HG02763 (cell line): ENCODE measurements at regions not wholly inside any gene's neighbourhood (a gene's known extent, or its start where the extent isn't known, plus 50 kb on each side); places are given as distances from the start of the nearest gene placed in this dataset.

Source experiments
- ATAC-seq: cut with Tn5 transposase; IDR thresholded peaks from one replicate; pipeline ENCODE4 v1.9.1; 2021; ENCODE audit warnings: mild to moderate bottlenecking, moderate library complexity; ENCODE audit not compliant: unreplicated experiment

DNA sequence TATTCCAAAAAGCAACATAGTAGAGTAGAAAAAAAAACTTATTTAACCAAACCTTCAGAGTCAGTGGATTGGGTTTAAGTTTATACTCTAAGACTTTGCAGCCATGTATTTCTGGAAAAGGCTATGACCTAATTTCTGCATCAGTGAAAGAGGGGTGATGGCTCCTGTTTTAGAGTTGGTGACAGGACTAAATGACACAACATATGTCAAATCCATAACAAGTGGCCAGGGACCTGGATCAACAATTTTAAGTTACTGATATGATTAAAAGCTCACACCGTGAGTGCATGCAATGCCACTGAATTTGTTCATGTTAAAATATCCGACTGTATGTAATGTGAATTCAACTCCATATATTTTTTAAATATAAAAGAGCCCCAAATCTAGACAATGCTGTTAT, 390.6 kb downstream of the TNS3 start:
- ATAC-seq: no peak

DNA sequence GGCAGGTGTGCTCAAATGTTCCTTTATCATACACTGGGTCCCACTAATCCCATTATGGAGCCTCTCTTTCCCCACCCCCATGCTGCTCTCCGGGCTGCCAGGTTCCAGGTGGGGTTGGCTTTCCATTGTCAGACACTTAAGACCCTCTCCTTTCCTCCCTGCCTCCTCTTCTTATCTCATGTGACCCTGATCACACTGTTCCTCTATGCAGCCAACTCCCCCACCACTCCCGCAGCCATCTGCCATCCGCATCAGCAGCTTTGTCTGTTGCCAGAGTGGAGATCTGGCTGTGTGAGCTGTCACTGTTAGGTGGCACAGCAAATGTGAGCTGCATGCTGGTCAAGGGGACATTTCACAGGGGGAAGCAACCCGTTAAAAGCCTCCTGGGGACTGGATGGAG, 391.4 kb downstream of the TNS3 start:
- no peak for ATAC-seq

DNA sequence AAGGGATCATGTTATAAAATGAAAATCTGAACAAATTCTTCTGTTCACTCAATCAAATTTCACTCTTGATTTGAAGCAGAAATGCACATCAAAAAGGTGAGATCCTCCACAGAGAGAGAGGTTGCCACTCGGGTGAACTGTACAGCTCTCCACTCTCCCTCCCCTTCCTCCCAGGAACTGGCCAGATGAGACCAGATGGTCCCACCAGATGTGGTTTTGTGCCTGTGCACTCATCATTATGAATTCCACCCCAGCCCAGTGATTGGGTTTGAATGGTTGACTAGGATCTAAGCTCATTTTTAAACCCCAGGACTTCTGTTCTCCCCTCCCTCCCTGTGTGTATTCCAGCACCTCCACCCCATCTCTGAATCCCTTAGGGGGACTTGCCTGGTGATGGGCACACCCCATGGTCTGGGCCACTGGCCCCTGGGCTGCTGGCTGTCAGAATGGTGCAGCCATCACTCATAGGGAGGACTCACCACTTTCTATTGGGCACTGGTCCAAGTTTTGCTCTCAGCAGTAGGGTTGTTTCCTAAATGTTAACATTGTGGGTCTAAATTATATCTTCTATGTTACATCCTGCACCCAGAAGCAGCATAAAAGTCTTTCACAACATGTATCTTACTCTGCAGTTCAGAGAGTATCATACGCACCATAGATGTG, 393.1 kb downstream of the TNS3 start:
- ATAC-seq: no peak

DNA sequence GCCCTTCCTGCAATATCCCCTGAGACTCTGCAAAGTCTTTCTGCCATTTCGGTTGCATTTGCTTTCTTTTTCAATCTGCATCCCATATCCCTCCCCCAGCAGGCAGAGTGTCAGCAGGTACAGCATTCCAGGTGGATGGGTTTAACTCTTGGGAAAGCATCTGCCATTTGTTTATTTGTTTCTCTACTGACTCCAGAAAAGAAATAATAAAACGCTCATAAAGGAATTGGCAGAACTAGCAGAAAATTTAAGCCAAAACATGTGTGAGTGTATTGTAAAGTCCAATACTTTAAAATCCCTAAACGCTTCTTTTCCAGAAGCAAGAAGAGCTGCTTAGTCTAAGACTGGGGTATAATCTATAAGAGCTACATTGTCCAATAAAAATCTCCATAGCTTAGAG, 393.8 kb downstream of the TNS3 start:
- ATAC-seq: no peak

DNA sequence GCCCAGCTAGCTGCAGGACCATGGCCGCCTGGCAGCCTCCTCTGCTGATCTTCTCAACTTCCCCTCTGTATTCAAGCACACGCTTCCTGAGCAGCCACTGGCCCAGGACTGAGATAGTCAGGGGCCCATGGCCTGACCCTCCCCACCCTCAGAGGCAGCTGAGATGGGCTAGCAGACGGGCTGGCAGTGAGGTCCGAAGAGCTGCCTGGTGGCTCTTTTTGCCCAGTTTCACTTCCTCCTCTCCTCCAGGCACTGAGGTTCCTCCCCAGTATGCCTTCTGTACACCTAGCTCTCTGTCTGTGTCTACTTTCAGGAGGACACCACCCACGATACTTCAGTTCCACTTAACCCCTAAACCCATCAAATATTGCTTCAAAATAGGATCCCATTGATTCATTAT, 395.6 kb downstream of the TNS3 start:
- peak; percentile 94 for ATAC-seq

DNA sequence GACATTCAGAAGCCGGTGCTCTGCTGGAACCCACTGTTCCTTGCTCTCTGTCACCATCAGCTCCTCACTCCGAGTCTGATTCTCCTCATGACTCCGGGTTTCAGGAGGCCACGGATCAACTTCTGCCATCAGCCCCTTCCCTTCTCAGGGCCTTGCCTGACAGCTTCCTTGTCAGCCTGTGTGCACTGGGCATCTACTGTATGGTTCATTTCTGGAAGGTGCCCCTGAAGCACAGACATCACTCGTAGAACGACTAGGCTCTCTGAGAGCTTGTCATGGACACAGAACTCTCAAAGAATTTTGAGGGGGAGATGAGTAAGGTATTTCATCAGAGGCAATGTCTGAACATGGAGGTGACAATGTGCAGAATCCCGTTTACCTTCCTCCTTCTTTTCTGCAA, 396.1 kb downstream of the TNS3 start:
- ATAC-seq: no peak

DNA sequence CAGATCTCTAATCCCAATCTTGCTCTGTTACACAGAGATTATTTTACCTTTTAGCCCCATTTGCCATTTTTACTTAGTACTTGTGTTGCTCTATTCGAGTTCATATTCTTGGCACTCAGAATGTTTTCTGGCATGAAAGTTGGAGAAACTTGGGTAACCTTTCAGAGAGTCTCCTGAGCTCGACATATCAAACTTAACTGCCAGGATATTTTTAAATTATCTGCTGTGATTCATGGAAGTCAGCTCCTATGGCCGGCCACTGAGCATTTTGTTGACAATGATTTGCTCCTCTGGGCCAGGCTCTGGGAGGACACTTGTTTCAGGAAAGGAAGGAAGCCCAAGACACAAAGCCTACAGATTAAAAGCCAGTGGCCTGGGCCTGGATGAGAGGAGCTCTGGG, 396.7 kb downstream of the TNS3 start:
- no peak for ATAC-seq

DNA sequence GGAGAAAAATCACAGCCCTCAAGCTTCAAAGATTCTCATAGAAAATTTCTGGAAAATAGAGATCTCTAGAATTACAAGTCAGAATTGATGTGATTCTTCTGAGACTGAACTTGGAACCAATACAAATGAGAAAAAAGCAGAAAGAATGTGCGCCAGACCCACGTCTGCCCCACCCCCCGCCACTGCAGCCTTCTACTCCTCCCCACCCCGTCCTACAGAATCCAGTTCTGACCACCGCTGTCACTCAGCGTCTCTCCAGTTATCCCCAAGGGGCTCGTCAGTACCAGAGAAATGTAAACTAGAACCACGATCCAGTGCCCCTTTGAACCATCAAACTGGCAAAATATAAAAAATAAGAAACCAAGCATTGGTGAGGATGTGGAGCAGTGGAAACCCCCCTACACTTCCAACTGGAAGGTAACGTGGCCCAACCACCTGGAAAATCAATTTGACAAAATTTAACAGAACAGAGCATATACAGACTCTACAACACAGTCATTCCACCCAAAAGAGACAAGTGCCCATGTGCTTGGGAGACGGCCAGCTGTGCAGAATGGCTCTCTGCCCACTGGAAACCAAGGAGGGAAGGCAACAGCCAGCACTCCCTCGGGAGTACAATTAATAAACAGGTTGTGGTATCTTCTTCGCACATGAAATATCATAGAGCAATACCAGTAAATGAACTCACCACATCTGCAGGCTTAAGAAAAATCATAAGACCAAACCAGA, 397.9 kb downstream of the TNS3 start:
- no peak for ATAC-seq

DNA sequence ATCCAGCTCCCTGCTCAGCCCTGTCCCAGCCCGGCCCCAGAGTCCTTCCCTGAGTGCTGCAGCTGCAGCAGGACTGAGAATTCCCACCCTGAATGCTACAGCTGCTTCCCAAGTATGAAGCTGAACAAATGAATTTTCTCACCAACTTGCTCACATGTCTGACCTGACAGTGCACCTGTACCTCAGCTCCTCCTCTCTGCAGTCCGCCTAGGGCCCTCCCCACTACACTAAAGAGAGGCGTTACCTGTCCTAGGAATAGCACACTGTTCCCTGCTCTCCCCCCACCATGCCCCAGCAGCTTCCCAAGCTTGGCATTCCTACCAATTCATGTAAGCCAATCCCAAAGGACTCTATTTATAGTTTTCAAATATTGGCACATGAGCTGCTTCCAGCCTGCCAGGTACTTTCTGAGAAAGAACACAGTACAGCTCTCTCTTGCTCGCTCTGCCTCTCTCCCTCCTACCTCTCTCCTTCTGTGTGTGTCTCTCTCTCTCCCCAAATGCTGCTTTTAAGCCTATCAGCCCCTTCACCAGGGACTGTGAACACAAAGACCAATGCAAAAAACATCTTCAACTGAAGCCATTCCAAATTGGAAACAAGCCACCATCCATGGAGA, 400.1 kb downstream of the TNS3 start:
- ATAC-seq: no peak

DNA sequence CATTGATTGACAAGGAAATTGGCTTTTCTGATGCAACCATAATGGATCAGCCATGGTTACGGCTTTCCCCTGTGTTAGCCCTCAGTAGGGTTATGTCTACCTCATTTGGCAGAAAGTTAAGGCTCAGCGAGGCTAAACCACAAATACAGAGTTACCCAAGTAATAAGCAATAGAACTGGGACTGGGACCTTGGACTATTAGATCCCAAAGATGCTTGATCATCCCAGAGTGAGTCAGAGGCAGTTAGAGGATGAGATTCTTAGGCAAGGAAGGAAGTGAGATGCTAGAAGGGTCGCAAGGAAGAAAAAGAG, 401.4 kb downstream of the TNS3 start:
- no peak for ATAC-seq

DNA sequence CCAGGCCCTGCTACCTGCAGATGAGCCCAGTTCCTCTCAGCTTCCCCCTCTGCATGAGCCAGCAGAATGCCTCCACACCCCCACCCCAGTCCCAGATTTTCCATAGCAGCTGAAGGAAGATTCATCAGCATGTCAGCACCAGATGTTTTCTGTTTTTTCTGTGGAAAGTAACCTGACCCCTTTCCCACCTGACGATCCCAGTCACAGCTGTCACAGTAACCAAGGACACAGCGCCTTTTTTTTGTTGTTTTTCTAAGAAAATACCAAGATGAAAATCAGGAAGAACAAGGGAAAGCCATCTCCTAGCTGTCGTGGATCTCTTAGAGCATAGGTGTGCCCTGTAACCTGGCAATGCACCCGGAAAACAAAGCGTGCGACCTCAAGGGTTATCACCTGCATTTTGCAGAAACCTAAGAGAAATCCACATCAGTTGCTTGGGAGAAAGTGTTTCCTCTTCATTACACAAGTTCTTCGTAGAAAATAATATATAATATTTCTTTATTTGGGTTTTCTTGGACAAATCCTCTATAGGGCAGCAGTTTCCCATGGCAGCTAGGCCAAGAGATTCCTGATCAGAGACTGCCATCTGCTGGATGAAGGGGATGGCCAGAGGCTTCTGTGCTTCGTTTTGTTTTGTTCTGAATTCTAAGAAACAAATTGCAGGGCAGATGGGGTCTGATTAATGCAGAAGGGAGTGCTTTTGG, 401.9 kb downstream of the TNS3 start:
- ATAC-seq: no peak

DNA sequence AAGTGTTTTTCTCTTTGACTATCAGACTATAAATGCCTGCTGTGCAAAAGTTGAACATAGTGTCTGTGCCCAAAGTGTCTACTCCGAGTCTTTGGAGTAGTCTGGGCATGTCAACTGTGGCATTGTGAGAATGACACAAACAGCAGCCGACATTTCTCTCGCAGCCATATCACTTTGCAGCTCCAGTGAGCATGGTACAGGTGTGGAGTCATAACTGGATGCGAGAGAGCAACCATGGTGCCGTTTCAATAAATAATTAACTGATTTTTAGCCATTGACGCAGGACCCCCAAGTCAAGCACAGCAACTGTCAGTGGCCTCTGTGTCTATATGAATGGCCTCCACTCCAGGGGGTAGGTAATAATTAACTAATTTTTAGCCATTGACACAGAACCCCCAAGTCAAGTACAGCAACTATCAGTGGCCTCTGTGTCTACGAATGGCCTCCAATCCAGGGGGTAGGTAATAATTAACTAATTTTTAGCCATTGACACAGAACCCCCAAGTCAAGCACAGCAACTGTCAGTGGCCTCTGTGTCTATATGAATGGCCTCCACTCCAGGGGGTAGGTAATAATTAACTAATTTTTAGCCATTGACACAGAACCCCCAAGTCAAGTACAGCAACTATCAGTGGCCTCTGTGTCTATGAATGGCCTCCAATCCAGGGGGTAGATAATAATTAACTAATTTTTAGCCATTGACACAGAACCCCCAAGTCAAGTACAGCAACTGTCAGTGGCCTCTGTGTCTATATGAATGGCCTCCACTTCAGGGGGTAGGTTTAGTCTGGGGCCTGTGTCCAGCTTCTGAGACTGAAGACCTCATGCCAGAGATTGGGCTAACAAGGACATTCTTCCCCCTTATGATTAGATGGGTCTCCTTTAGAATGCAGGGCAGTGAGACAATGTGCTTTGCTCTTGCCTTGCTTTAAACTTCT, 409.0 kb downstream of the TNS3 start:
- peak; percentile 79 for ATAC-seq

DNA sequence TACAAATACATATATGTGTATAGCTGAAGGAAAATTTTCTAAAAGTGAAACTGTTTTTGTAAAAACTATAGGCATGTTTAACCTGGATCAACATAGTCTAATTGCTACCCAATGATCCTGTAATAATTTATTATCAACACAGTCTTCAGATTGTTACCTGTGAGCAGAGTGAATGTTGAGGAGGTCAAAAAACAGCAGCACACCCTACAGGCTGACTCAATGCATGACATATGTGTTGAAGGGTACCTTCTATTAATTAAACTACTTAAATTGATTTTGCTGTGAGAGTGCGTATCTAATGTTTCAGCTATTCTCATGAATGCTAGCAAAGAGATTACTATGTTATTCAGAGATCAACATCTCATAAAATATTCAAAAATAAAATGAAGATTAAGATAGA, 411.4 kb downstream of the TNS3 start:
- ATAC-seq: no peak

DNA sequence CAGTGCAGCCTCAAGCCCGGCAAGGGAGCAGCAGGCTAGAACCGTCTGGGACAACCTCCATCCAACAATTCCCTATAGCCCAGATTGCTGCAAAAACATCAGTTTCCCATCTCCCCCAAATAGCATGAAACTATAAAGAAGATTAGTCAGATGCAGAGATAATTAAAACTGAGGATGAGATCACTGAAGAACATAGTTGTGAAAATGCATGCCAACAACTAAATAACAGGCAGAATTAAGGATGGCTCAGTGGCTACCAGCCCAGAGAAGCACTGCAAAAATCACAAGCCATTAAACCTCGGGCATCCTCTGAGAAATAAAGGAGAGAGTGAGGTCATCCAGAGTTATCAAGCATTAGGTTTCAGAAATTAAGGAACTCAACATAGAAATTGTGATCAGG, 427.1 kb downstream of the TNS3 start:
- no peak for ATAC-seq

DNA sequence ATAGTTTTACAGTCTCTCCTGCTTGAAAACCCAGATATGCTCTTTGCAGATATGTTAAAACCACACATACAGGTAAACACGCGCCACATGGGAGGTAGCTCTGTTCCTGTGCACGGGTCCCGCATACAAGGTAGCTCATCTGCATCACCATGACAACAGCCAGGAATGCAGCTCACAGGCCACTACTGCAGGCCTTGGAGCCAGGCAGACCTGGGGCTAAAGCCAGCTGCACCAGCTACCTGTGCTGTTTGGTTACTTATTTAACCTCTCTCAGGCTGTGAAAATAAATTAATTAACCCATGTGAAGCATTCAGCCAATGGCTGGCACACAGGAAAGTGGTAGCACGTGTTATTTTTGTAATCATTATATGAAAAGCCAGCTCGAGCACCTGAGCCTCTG, 428.3 kb downstream of the TNS3 start:
- no peak for ATAC-seq

DNA sequence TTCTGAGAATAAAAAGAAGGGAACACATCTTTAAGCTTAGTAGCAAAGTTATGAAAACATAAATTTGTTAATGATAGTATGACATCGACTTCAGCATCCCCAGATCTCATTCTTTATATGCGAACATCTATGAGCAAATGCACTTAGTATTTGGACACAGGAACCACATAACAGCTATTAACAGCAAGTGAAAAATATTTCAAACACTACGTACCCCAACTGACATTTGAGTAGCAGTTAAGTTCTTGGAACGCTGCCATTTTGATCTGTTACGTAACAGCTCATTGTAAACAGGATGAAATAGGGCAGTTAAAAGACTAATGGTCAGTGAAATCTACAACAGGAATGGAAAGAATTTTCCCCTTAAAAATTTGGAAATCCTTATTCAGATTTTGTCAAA, 428.9 kb downstream of the TNS3 start:
- ATAC-seq: no peak

DNA sequence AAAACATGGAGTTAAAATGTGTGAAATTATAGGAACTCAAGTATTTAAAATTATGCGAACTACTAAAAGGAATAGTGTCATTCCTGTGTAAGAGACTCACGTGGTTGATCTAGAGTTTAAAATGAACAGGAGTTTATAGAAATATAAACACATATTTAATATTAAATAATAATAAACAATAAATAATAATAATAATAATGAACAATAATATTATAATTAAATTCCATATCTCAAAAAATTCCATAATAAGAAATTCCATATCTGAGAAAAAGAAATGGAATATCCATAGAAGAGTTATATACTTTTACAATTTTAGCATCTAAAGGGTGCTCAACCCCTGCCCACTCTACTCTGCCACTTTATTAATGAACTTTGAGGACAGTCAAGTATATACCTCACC, 429.6 kb downstream of the TNS3 start:
- ATAC-seq: no peak

DNA sequence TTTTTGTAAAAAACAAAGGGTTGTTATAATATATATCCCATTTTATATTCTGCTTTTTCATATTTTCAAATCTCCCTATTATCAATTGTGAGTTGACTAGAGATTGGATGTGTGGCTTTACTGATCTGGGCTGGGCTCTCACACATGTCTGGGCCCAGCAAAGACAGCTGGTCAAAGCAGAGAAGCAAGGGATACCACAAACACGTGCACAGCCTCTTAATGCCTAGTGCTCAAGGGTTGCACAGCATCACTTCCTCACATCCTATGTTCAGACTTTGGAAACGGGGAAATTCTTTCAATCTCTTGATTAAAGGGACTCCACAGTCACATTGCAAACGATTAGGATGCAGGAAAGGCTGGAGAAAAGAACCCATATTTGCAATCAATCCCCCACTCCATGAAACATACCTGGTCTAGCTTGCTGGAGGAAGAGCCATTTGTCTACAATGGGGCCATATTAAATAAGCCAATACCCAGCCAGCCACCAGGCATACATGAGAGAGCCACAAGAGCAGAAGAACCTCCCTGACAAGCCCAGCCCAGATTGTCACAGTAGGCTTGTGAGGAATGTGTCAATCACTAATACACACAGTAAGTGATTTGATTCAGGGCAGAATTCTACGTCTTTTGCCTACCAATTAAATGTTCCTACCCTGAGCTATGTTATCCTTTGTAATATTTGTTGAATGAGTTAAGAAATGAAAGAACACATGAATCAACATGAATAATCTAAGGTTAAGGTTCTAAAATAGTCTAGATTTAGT, 431.2 kb downstream of the TNS3 start:
- ATAC-seq: no peak

DNA sequence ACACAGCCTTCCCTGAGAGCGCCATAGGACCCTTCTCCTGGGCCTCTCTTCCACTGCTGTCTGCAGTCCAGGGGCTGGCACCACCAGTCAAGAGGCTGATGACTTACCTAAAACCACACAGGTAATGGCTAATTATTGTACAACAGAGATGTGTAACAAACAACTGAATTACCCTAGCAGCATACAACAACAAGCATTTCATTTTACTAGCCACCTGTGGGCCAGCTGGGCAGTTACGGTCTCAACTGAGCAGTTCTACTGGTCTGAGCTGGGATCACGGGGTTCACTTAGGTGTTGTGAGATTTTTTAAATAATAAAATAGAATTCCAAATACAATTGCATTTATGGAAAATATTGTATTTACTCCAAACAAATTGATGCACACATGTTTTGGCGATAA, 431.9 kb downstream of the TNS3 start:
- peak; percentile 18 for ATAC-seq

DNA sequence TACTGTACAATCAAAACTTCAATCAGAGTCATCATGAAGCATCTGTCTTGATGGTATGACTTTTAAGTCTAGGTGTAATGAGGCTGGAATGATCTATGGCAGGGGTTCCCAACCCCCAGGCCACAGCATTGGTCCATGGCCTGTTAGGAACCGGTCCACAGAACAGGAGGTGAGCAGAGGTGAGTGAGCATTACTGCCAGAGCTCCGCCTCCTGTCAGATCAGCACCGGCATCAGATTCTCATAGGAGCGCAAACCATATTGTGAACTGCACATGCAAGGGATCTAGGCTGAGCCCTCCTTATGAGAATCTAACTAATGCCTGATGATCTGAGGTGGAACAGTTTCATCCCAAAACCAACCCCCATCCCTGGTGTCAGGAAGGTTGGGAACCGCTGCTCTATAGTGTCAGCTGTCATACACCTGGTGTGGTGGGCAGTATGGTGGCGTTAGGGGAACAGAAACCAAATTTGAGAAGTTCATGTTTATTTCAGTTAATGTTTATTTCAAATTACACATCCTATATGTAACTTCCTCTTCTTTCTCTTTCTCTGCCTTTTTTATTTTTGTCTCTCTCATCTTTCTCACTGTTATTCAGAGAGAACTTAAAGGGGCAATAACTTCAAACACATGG, 432.6 kb downstream of the TNS3 start:
- ATAC-seq: peak; percentile 47
